ENCODE measurements at regions not wholly inside any gene's neighbourhood (a gene's known extent, or its start where the extent isn't known, plus 50 kb on each side); places are given as distances from the start of the nearest gene placed in this dataset.

- TF ChIP-seq, protein P1, sequence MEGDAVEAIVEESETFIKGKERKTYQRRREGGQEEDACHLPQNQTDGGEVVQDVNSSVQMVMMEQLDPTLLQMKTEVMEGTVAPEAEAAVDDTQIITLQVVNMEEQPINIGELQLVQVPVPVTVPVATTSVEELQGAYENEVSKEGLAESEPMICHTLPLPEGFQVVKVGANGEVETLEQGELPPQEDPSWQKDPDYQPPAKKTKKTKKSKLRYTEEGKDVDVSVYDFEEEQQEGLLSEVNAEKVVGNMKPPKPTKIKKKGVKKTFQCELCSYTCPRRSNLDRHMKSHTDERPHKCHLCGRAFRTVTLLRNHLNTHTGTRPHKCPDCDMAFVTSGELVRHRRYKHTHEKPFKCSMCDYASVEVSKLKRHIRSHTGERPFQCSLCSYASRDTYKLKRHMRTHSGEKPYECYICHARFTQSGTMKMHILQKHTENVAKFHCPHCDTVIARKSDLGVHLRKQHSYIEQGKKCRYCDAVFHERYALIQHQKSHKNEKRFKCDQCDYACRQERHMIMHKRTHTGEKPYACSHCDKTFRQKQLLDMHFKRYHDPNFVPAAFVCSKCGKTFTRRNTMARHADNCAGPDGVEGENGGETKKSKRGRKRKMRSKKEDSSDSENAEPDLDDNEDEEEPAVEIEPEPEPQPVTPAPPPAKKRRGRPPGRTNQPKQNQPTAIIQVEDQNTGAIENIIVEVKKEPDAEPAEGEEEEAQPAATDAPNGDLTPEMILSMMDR (IDR thresholded peaks at IDR 0.05): no peak
- TF ChIP-seq ZFX (IDR thresholded peaks at IDR 0.05; ENCODE audit: borderline replicate concordance): no peak
These were observed 69.5 kb downstream of the NPTX2 start for GRCh38 chr7:98686466-98687080.
